Uterus (tissue), 3 donors: ENCODE measurements at regions not wholly inside any gene's neighbourhood (a gene's known extent, or its start where the extent isn't known, plus 50 kb on each side); places are given as distances from the start of the nearest gene placed in this dataset.
A peak's percentile ranks its signal among the peaks of the same experiment; 100 is the strongest.

Experiments used
- DNase-seq, 2 donors: peaks; one replicate each; pipeline ENCODE4 v3.0.0-alpha.2; 2019 to 2020
- H3K27ac ChIP-seq, 2 donors: fragments of 200-600 bp; sonication (generic); 1 replicate in 1 of 2; 2 replicates in 1 of 2; pipeline ENCODE4 v1.5.1; 2016 to 2018
- H3K27me3 ChIP-seq, 2 donors: fragments of 200-600 bp; sonication (generic); one replicate each; pipeline ENCODE4 v1.5.1; 2018 to 2019; ENCODE audit warnings: control low read depth in 1 of 2
- H3K36me3 ChIP-seq, 2 donors: fragments of 200-600 bp; sonication (generic); one replicate each; pipeline ENCODE4 v1.5.1; 2019; ENCODE audit warnings: control low read depth in 1 of 2
- H3K4me1 ChIP-seq, 2 donors: fragments of 200-600 bp; sonication (generic); one replicate each; pipeline ENCODE4 v1.5.1; 2018 to 2019; ENCODE audit warnings: control low read depth in 1 of 2
- H3K4me3 ChIP-seq, 2 donors: fragments of 200-600 bp; sonication (generic); 1 replicate in 1 of 2; 2 replicates in 1 of 2; pipeline ENCODE4 v1.5.1; 2018 to 2019; ENCODE audit warnings: mild to moderate bottlenecking in 1 of 2
- H3K9me3 ChIP-seq, 2 donors: fragments of 200-600 bp; sonication (generic); one replicate each; pipeline ENCODE4 v1.5.1; 2019; ENCODE audit warnings: control low read depth in 1 of 2
- POLR2A ChIP-seq, 2 donors: fragments of 450-650 bp; IDR thresholded peaks; one replicate each; pipeline ENCODE4 v1.6.1; 2016; ENCODE audit warnings: antibody characterized with exemption in 2 of 2, mild to moderate bottlenecking in 1 of 2, moderate library complexity in 1 of 2
- intact Hi-C: fragments of 100-400 bp; cut with DNase I; formaldehyde crosslinking; loops from one replicate; pipeline ENCODE4 v1.15.1; 2023; ENCODE audit warnings: low total_unique reads
- TF ChIP-seq, protein P1 (sequence below), 4 experiments: fragments of 200-600 bp in 2 of 4; fragments of 450-650 bp in 2 of 4; sonication (generic) in 2 of 4; IDR thresholded peaks; one replicate each; pipeline ENCODE4 v1.5.1; 2016 to 2019; ENCODE audit warnings: antibody characterized with exemption in 4 of 4, mild to moderate bottlenecking in 2 of 4, moderate library complexity in 1 of 4
- donor health status: DM: yes; HTN: yes; CAD: no.

DNA sequence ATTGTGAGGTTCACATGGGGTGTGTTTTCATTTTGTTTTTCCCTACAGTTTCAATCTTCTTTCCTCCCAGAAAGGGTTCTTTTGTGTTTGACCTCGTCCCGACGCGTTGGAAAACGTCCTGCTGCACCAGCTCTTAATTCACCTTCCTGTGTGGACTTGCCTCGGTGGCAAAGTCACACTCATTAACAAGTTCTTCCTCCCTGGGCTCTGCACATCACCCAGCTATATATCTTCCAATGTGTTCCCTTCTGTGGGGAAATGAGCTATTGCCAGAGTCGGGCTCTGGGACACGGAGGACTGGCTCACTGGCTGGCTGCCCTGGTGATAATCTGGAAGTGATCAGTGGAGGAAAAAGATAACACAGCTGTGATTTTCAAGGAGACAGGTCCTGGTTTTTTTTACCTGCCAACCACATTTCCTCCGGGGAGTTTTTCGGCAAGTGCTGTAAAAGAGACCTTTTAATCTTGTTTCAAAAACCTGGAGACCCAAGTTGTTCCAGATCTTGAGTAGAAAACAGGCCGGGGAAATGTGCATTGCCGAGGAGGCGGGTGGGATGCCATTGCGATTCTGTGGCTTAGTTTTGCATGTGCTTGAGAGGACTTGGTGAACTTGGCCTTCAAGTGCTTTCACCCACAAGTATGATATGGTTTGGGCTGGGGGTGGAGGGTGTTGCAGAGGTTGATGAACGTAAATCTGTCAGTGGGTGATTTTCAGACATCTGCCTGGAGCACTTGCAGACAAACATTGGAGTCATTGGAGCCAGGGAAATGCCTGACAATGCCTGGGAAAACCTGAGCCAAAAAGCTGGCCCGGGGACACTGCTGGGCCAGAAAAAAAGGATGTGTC lies 96.5 kb upstream of the CREB5 start:
- no peaks in the 10 kb centered on the region for H3K27me3 ChIP-seq
- H3K27ac ChIP-seq: no peak overlapping the region
- peak; percentile 67 to 70 for DNase-seq
- H3K9me3 ChIP-seq: no peaks in the 10 kb centered on the region
- no peaks in the 10 kb centered on the region for H3K4me1 ChIP-seq
- intact Hi-C loops: no loop called here
- no peaks in the 10 kb centered on the region for H3K36me3 ChIP-seq
- no peak overlapping the region for H3K4me3 ChIP-seq
- TF ChIP-seq POLR2A (IDR thresholded peaks at IDR 0.05): no peak
- TF ChIP-seq, protein P1, sequence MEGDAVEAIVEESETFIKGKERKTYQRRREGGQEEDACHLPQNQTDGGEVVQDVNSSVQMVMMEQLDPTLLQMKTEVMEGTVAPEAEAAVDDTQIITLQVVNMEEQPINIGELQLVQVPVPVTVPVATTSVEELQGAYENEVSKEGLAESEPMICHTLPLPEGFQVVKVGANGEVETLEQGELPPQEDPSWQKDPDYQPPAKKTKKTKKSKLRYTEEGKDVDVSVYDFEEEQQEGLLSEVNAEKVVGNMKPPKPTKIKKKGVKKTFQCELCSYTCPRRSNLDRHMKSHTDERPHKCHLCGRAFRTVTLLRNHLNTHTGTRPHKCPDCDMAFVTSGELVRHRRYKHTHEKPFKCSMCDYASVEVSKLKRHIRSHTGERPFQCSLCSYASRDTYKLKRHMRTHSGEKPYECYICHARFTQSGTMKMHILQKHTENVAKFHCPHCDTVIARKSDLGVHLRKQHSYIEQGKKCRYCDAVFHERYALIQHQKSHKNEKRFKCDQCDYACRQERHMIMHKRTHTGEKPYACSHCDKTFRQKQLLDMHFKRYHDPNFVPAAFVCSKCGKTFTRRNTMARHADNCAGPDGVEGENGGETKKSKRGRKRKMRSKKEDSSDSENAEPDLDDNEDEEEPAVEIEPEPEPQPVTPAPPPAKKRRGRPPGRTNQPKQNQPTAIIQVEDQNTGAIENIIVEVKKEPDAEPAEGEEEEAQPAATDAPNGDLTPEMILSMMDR (IDR thresholded peaks at IDR 0.05): no peak

DNA sequence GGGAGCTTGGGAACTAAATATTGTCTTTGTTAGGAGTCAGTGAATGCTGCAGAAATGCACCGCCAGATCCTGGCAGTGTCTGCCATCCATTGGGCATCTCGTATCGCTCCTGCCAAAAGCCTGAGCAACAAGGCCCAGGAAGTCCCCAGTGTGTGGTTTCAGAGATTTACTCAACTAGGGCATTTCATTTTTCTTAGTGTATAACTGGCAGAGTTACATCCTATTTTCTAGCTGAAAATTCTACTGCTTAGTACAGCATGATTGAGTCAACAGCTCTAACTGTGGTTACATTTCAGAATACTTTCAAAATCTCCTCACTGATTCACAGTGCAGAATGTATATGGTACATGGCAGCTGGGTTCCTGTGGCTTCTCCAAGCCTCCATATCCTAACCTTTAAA lies 95.8 kb upstream of the CREB5 start:
- Histone ChIP-seq H3K4me1 (no peaks in the 10 kb centered on the region), H3K4me3 (no peak overlapping the region)
- intact Hi-C loops: no loop called here

DNA sequence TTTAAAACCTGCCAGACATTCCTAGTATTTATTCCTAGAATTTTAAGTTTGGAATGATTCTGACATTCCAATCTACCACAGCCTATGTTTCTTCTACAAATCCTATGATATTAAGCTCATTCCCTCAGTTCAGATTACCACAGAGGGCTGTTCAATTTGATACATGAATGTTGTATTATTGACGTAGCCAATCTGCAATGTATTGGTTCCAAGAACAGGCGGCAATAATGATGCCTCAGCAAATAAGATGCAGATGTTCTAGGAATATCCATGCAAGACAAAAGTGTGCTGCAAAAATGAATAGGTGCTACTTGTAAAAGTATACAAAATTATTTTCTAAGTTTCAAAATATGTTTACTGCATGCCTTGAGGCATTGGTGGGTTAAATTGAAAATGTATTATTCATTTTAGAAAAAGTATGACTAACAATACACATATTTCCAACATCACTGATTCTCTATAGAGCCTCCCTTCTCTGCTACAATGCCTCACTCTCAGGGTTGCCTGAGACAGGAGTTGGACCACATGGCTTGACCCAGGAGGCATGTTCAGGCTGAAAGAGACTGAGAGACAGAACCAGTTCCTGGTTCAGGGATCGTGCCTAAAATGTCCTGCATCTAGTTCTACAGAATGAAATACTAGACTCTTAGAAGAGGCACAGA lies 94.1 kb upstream of the CREB5 start:
- no peak for DNase-seq
- H3K36me3 ChIP-seq: no peaks in the 10 kb centered on the region
- TF ChIP-seq POLR2A (IDR thresholded peaks at IDR 0.05): no peak
- TF ChIP-seq, protein P1 (IDR thresholded peaks at IDR 0.05): no peak
- H3K4me3 ChIP-seq: no peak overlapping the region
- H3K4me1 ChIP-seq: no peaks in the 10 kb centered on the region
- H3K27ac ChIP-seq: no peak overlapping the region
- no peaks in the 10 kb centered on the region for H3K9me3 ChIP-seq
- intact Hi-C loops: no loop called here
- H3K27me3 ChIP-seq: no peaks in the 10 kb centered on the region

More for the DNA sequence above, 95.8 kb upstream of the CREB5 start:
- Histone ChIP-seq H3K27me3 (no peaks in the 10 kb centered on the region), H3K36me3 (no peaks in the 10 kb centered on the region), H3K9me3 (no peaks in the 10 kb centered on the region), H3K27ac (no peak overlapping the region)
- no peak for DNase-seq
- TF ChIP-seq, protein P1 (IDR thresholded peaks at IDR 0.05): no peak
- no peak for TF ChIP-seq POLR2A (IDR thresholded peaks at IDR 0.05)

DNA sequence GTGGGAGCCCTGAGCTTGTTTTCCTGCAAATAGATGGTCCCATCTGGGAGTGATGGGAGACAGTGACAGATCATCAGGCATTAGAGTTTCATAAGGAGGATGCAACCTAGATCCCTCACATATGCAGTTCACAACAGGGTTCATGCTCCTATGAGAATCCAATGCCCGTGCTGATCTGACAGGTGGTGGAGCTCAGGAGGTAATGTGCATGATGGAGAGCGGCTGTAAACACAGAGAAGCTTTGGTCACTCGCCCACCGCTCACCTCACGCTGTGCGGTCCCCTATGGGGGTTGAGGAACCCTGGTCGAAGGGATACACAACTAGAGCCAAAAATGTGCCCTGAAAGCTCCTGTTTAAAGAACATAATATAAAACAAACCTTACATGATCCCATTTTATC lies 88.5 kb upstream of the CREB5 start:
- no peak overlapping the region for H3K4me3 ChIP-seq
- intact Hi-C loops: no loop called here
- no peaks in the 10 kb centered on the region for H3K36me3 ChIP-seq
- H3K4me1 ChIP-seq: no peaks in the 10 kb centered on the region
- DNase-seq: no peak
- no peak overlapping the region for H3K27ac ChIP-seq
- no peaks in the 10 kb centered on the region for H3K9me3 ChIP-seq
- no peak for TF ChIP-seq POLR2A (IDR thresholded peaks at IDR 0.05)
- TF ChIP-seq, protein P1 (IDR thresholded peaks at IDR 0.05): no peak
- H3K27me3 ChIP-seq: no peaks in the 10 kb centered on the region

DNA sequence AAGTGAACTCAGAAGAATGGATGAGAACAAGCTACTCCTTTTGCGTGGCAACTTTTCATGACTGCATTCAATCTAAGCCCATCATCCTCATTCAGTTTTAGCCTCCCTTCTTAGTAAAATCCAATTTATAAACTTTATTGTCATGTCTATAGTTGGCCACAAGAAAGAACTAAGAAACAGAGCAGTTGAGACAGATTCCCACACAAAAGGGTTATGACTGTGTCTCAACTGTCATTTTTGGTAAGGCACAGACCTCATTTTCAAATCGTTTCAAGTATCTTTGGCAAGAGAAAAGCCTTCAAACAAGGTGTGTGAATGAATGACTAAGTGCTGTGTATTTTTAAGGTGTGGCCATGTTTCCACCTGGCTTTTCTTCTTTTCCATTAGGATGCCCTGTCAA lies 84.2 kb upstream of the CREB5 start:
- Histone ChIP-seq H3K27ac (no peak overlapping the region), H3K4me1 (no peaks in the 10 kb centered on the region), H3K4me3 (no peak overlapping the region), H3K9me3 (no peaks in the 10 kb centered on the region), H3K36me3 (no peaks in the 10 kb centered on the region), H3K27me3 (no peaks in the 10 kb centered on the region)
- TF ChIP-seq, protein P1 (IDR thresholded peaks at IDR 0.05): no peak
- TF ChIP-seq POLR2A (IDR thresholded peaks at IDR 0.05): no peak
- intact Hi-C loops: no loop called here
- no peak for DNase-seq
